GM12878 (cell line): ENCODE measurements at regions not wholly inside any gene's neighbourhood (a gene's known extent, or its start where the extent isn't known, plus 50 kb on each side); places are given as distances from the start of the nearest gene placed in this dataset.

ENCODE experiments used
- ATAC-seq: fragments of 200-7000 bp; cut with Tn5 transposase; 3 replicates; pipeline ENCODE4 v1.9.1; 2020; ENCODE audit warnings: mild to moderate bottlenecking, moderate library complexity
- BruUV-seq: library from RNA; stranded (reverse); fragments of 400-500 nt; replicated peaks from 2 replicates; lab custom pipeline; 2021; lab: Mats Ljungman, UMichigan
- CTCF ChIA-PET: fragments of 300-600 bp; sonication (Branson Sonifier 250); formaldehyde crosslinking; extraction: SDS; loops from one replicate; lab custom pipeline; 2021; ENCODE audit warnings: inconsistent platforms; lab: Yijun Ruan, JAX
- POLR2A ChIA-PET: fragments of 350-600 bp; formaldehyde crosslinking; extraction: SDS; loops from one replicate; lab custom pipeline; 2021; ENCODE audit warnings: inconsistent platforms; lab: Charles Lee
- RAD21 ChIA-PET: fragments of 300-600 bp; sonication (Branson Sonifier 250); formaldehyde crosslinking; loops from one replicate; lab custom pipeline; 2023; ENCODE audit warnings: antibody characterized with exemption; ENCODE audit not compliant: unreplicated experiment; lab: Charles Lee
- SMC1A ChIA-PET: fragments of 300-600 bp; sonication (Branson Sonifier 250); formaldehyde crosslinking; loops from one replicate; lab custom pipeline; 2023; ENCODE audit not compliant: unreplicated experiment, uncharacterized antibody; lab: Charles Lee
- DNase-seq: peaks from one replicate; pipeline ENCODE4 v3.0.0-alpha.2; 2011; ENCODE audit warnings: low read depth, low spot score
- FAIRE-seq: peaks from 3 replicates; lab custom pipeline; 2011; peaks lifted over from hg19 to GRCh38; lab: Jason Lieb, UNC
- H2AFZ ChIP-seq: 2 replicates; pipeline ENCODE4 v1.6.0; 2011; ENCODE audit warnings: low read depth, low read length, control low read depth; ENCODE audit not compliant: control insufficient read depth
- H3K27ac ChIP-seq: 2 replicates; pipeline ENCODE4 v1.5.1; 2011; ENCODE audit warnings: control low read depth; ENCODE audit not compliant: control insufficient read depth, insufficient read depth
- H3K27me3 ChIP-seq, 2 experiments: replicated peaks in 1 of 2; 2 replicates each; pipeline versions ENCODE4 v1.6.0 to v1.6.1; 2011; ENCODE audit warnings: low read length in 1 of 2; ENCODE audit not compliant: control insufficient read depth in 2 of 2, insufficient read depth in 2 of 2
- H3K36me3 ChIP-seq, 2 experiments: 2 replicates each; pipeline ENCODE4 v1.5.1; 2011; ENCODE audit warnings: low read length in 1 of 2; ENCODE audit not compliant: control insufficient read depth in 2 of 2, insufficient read depth in 2 of 2
- H3K4me1 ChIP-seq: 2 replicates; pipeline ENCODE4 v1.6.1; 2011; ENCODE audit warnings: mild to moderate bottlenecking, low read length, moderate library complexity, mixed read lengths; ENCODE audit not compliant: control insufficient read depth, insufficient read depth
- H3K4me2 ChIP-seq: 2 replicates; pipeline ENCODE4 v1.6.0; 2011; ENCODE audit warnings: control low read depth; ENCODE audit not compliant: control insufficient read depth, insufficient read depth
- H3K4me3 ChIP-seq: fragments of 200-600 bp; sonication (generic); 2 replicates; pipeline ENCODE4 v1.5.1; 2016
- H3K79me2 ChIP-seq: 2 replicates; pipeline ENCODE4 v1.6.0; 2011; ENCODE audit warnings: low read length; ENCODE audit not compliant: control insufficient read depth, insufficient read depth
- H3K9ac ChIP-seq: 2 replicates; pipeline ENCODE4 v1.8.0; 2011; ENCODE audit warnings: low read length, control low read depth, mixed read lengths; ENCODE audit not compliant: control insufficient read depth, insufficient read depth
- H3K9me3 ChIP-seq: replicated peaks from 3 replicates; pipeline ENCODE4 v1.5.1; 2011; ENCODE audit warnings: mild to moderate bottlenecking, low read length; ENCODE audit not compliant: control insufficient read depth, insufficient read depth
- H4K20me1 ChIP-seq: 2 replicates; pipeline ENCODE4 v1.6.0; 2011; ENCODE audit not compliant: control insufficient read depth, insufficient read depth
- CEBPZ ChIP-seq: fragments of 150-350 bp; IDR thresholded peaks from 2 replicates; pipeline ENCODE4 v1.6.1; 2016; ENCODE audit warnings: low read depth, low read length
- GABPA ChIP-seq: IDR thresholded peaks from 2 replicates; pipeline ENCODE4 v1.6.1; 2014; ENCODE audit warnings: antibody characterized with exemption, low read depth, mild to moderate bottlenecking, inconsistent platforms
- HDGF ChIP-seq: fragments of 450-650 bp; IDR thresholded peaks from 2 replicates; pipeline ENCODE4 v1.6.1; 2016; ENCODE audit warnings: antibody characterized with exemption
- JUND ChIP-seq: IDR thresholded peaks from 2 replicates; pipeline ENCODE4 v1.6.1; 2012; ENCODE audit warnings: low read depth, mild to moderate bottlenecking, low read length, improper control_type of control experiment, moderate library complexity
- MTA3 ChIP-seq: IDR thresholded peaks from 2 replicates; pipeline ENCODE4 v1.6.1; 2012; ENCODE audit warnings: low read length, inconsistent platforms, borderline replicate concordance
- NFIC ChIP-seq: IDR thresholded peaks from 2 replicates; pipeline ENCODE4 v1.6.1; 2012; ENCODE audit warnings: low read depth, mild to moderate bottlenecking, inconsistent platforms, low read length, moderate library complexity
- PBX3 ChIP-seq: IDR thresholded peaks from 2 replicates; pipeline ENCODE4 v1.6.1; 2011; ENCODE audit warnings: mild to moderate bottlenecking, low read depth, low read length, moderate library complexity; ENCODE audit not compliant: insufficient replicate concordance
- POU2F2 ChIP-seq: IDR thresholded peaks from 3 replicates; pipeline ENCODE4 v1.6.1; 2011; ENCODE audit warnings: low read depth, mild to moderate bottlenecking, low read length, borderline replicate concordance
- YY1 ChIP-seq: IDR thresholded peaks from 2 replicates; pipeline ENCODE4 v1.6.1; 2011; ENCODE audit warnings: low read depth, mild to moderate bottlenecking, low read length
- ZNF217 ChIP-seq: fragments of 450-650 bp; IDR thresholded peaks from 2 replicates; pipeline ENCODE4 v1.6.1; 2017; ENCODE audit warnings: antibody characterized with exemption, mild to moderate bottlenecking
- ZNF622 ChIP-seq: fragments of 450-650 bp; IDR thresholded peaks from 2 replicates; pipeline ENCODE4 v1.6.1; 2017; ENCODE audit warnings: mild to moderate bottlenecking, inconsistent platforms
- in situ Hi-C: fragments of 300-500 bp; cut with MboI; formaldehyde crosslinking; loops from 9 replicates; pipeline ENCODE4 v1.14.3; 2018; ENCODE audit warnings: mixed read lengths
- intact Hi-C: fragments of 100-400 bp; cut with micrococcal nuclease; formaldehyde crosslinking; loops from one replicate; pipeline ENCODE4 v1.14.2; 2022; ENCODE audit not compliant: unreplicated experiment
- TF ChIP-seq, protein P1 (sequence below): fragments of 450-650 bp; IDR thresholded peaks from 2 replicates; pipeline ENCODE4 v1.6.1; 2016; ENCODE audit warnings: mild to moderate bottlenecking
- TF ChIP-seq, protein P2 (sequence below): IDR thresholded peaks from 2 replicates; pipeline ENCODE4 v1.6.1; 2012; ENCODE audit warnings: low read length, inconsistent platforms

GRCh38 chr4:20383283-20383682, 131.6 kb downstream of the SLIT2 start:
- ATAC-seq (no peak), DNase-seq (no peak), FAIRE-seq (no peak)
- Histone ChIP-seq H3K27me3 (no peaks in the 10 kb centered on the region), H3K9me3 (no peaks in the 10 kb centered on the region), H3K27ac (no peak overlapping the region), H3K4me1 (no peaks in the 10 kb centered on the region), H3K36me3 (no peaks in the 10 kb centered on the region), H3K4me3 (no peak overlapping the region), H3K79me2 (no peaks in the 10 kb centered on the region), H2AFZ (no peak overlapping the region), H3K9ac (no peak overlapping the region), H4K20me1 (no peaks in the 10 kb centered on the region), H3K4me2 (no peak overlapping the region)
- no peak for TF ChIP-seq HDGF
- TF ChIP-seq ZNF217, result no peak
- intact Hi-C loops, result no loop called here
- ChIA-PET CTCF (interaction anchor here (4.6 kb wide), 1 partner anchor 11 kb away, joined by 27 read pairs; no protein-coding TSS in a partner anchor), RAD21 (no interaction called here), POLR2A (no interaction called here), SMC1A (no interaction called here)
- no TSS peak for BruUV-seq
- in situ Hi-C loops, result no loop called here

DNA sequence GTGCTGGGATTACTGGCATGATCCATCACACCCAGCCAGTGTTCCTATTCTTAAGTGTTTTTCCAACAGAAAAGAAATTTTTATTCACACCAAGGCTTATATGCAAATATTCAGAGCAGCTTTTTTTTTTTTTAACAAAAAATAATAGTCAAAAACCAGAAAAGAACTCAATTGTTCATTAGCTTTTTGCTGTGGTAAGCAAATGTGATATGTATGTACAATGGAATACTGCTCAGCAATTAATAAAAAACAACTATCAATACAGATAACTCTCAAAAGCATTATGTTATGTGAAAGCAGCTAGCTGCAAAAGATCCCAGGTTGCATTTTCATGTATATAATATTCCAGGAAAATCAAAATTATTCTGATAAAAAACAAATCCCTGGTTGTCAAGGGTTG, 132.3 kb downstream of the SLIT2 start:
- Histone ChIP-seq H3K9ac (no peak overlapping the region), H3K9me3 (no peaks in the 10 kb centered on the region), H3K27me3 (no peaks in the 10 kb centered on the region), H3K79me2 (no peaks in the 10 kb centered on the region), H3K27ac (no peak overlapping the region), H2AFZ (no peak overlapping the region), H3K36me3 (no peaks in the 10 kb centered on the region), H3K4me2 (no peak overlapping the region), H4K20me1 (no peaks in the 10 kb centered on the region), H3K4me3 (no peak overlapping the region), H3K4me1 (no peaks in the 10 kb centered on the region)
- RAD21 ChIA-PET, result no interaction called here
- SMC1A ChIA-PET, result interaction anchor here (1.6 kb wide), 1 partner anchor 11 kb away, joined by 4 read pairs; no protein-coding TSS in a partner anchor
- intact Hi-C loops (no loop called here), in situ Hi-C loops (no loop called here)
- ATAC-seq (no peak), FAIRE-seq (no peak), DNase-seq (no peak)
- POLR2A ChIA-PET, result no interaction called here
- BruUV-seq, result no TSS peak
- CTCF ChIA-PET, result interaction anchor here (4.6 kb wide), 1 partner anchor 11 kb away, joined by 27 read pairs; no protein-coding TSS in a partner anchor
- TF ChIP-seq, protein P1, sequence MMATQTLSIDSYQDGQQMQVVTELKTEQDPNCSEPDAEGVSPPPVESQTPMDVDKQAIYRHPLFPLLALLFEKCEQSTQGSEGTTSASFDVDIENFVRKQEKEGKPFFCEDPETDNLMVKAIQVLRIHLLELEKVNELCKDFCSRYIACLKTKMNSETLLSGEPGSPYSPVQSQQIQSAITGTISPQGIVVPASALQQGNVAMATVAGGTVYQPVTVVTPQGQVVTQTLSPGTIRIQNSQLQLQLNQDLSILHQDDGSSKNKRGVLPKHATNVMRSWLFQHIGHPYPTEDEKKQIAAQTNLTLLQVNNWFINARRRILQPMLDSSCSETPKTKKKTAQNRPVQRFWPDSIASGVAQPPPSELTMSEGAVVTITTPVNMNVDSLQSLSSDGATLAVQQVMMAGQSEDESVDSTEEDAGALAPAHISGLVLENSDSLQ, result no peak
- no peak for TF ChIP-seq NFIC
- no peak for TF ChIP-seq YY1
- no peak for TF ChIP-seq PBX3
- no peak for TF ChIP-seq POU2F2
- no peak for TF ChIP-seq MTA3
- TF ChIP-seq JUND, result no peak
- no peak for TF ChIP-seq CEBPZ
- TF ChIP-seq, protein P2, sequence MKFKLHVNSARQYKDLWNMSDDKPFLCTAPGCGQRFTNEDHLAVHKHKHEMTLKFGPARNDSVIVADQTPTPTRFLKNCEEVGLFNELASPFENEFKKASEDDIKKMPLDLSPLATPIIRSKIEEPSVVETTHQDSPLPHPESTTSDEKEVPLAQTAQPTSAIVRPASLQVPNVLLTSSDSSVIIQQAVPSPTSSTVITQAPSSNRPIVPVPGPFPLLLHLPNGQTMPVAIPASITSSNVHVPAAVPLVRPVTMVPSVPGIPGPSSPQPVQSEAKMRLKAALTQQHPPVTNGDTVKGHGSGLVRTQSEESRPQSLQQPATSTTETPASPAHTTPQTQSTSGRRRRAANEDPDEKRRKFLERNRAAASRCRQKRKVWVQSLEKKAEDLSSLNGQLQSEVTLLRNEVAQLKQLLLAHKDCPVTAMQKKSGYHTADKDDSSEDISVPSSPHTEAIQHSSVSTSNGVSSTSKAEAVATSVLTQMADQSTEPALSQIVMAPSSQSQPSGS, result no peak
- no peak for TF ChIP-seq ZNF622
- no peak for TF ChIP-seq GABPA
